Umbilical cord (tissue), 1 donor: ENCODE measurements at regions not wholly inside any gene's neighbourhood (a gene's known extent, or its start where the extent isn't known, plus 50 kb on each side); places are given as distances from the start of the nearest gene placed in this dataset.

Experiments
- DNase-seq: peaks from one replicate; pipeline ENCODE4 v3.0.0-alpha.2; 2015; ENCODE audit warnings: low spot score

DNA sequence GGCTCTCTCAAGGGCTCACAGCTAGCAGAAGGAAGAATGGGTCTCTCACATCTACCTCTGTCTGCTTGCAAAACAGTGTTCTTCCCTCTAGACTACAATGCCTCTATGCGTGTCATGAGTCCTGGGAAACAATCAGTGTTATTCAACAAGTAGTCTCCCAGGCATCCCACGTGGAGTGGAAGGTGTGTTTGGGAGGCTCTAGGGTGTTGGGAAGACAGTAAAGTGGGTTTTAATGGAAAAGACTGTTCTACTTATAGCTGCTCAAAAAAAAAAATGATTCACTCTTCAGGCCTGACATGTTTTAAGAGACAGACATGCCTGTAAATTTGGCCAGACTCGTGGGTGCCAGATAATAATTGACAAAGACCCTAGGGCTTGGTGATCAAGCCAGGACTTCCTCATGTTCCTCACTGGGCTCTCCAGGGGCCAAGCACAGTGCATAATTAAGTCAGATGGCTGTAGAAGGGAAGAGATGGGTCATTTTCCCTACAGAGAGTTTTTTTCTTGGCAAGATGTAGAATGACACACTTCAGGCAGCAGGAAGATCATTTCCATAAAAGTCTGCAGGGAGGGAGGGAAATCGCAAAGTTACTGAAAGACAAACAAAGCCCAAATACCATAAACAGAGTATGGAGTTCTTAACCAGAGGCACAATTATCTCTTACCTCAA, 246.4 kb downstream of the ACTL7B start:
- DNase-seq = no peak

DNA sequence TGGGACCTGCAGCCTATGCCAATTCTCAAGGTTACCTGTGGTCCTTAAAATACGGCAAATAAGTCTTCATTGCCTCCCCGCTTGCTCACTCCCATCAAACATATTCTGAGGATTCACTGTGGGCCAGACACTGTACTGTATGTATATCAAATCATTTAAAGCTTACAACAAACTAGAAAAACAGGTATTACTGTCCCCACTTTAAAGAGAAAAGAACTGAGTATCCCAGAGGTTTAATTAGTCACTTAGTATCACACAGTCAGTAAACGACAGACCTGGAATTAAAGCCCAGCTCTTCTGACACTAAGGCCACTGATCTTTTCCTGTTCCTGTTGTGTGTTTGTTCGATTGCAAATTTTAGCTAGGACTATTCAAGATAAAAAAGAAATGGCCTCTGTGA, 248.2 kb downstream of the ACTL7B start:
- no peak for DNase-seq

GRCh38 chr9:108606401-108606800, 249.4 kb downstream of the ACTL7B start:
- peak; percentile 71 for DNase-seq

- peak; percentile 88 for DNase-seq
These were observed 252.6 kb downstream of the ACTL7B start for GRCh38 chr9:108603141-108603540.

DNA sequence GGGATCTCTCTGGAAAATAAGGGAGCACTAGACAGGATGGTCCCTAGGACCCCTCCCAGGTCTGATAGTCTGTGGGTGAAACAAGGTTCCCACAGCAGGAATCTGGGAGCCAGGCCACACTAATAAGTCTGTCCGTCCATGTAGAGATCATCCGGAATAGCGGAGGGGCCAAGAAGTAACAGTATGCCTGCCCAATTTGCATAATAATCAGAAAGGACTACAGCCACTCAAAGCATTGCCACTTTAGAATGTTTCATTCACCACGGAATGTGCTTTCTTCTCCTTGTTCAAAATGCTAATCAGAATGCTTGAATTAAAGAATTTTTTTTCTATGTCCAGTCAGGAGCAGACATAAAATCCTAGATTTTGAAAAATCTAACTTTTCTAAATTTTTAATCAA, 254.9 kb downstream of the ACTL7B start:
- no peak for DNase-seq

DNA sequence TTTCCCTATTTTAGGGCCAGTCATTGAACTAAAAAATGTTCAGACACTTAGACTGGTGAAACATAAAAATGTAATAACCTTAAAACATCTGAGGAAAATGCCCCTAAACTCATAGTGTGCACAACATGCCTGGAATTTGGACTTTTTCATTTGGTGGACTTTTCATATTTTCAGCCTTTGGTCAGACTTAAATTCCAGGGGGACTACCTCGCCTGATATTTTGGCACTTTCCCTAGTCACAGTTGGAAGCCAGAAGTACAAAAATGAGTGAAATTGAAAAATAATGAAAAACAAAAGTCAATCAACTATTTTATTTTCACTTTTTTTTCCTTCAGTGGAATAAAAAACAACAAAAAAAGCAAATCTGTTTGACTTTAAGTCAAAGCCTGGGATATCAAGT, 256.2 kb downstream of the ACTL7B start:
- no peak for DNase-seq

DNA sequence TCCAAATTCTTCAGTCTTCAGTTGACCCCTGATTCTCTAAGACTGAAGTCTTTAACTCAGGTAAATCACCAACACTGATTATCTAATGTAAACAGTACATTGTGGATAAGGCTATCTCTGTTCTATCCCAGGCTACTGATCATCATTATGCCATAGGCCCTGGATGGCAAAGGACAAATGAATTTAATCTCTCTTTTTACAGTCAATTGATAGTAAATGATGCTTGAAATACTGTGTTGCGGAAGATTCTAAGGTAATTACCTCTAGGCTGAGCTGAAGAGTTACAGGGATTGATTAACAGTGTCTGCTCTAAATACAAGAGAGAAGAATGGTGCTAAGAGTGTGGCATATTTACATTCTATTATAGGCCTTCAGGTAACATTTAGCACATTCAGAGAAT, 264.7 kb downstream of the ACTL7B start:
- no peak for DNase-seq

GRCh38 chr9:108588246-108588645, 267.5 kb downstream of the ACTL7B start:
- no peak for DNase-seq

- no peak for DNase-seq
These were observed 269.2 kb downstream of the ACTL7B start for GRCh38 chr9:108586471-108587139.

GRCh38 chr9:108584860-108585259, 270.9 kb downstream of the ACTL7B start:
- DNase-seq = no peak

GRCh38 chr9:108582726-108583125, 273.1 kb downstream of the ACTL7B start:
- DNase-seq = no peak

GRCh38 chr9:108579757-108580439, 275.9 kb downstream of the ACTL7B start:
- DNase-seq = no peak

DNA sequence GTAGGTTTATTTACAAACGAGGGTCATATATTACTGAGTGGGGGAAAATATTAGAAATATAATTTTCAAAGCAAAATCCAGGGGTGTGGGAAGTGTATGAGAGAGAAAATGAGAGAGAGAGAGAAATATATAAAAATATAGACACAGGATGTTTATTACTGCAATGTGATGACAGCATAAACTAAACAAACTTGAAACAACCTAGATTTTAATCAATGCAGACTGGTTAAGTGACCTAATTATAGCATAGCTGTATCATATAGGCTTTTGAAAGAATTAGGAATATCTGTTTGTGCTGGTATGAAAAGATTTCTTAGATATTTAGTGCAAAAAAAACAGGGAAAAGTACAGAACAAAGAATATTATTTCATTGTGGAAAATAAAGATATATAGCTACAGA, 280.5 kb downstream of the ACTL7B start:
- no peak for DNase-seq

DNA sequence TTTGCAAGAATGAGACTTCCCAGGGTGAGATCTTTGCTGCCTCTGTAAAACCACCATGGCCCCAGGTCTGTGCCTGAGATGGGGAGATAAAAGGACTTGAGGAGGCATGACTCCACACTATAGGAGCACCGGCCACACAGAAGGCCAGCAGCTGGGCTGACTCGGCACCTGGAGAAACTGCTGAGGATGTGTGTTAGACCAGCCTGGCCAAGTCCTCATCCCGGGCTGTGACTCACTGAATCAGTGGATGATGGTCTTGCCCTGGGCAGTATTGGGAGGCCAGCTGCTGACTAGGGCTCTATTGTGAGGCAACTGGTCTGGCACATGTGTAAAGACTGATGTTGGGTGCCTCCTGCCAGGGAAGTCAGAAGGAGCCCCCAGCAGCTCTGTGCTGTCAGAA, 286.2 kb downstream of the ACTL7B start:
- no peak for DNase-seq

GRCh38 chr9:108568093-108568492, 287.7 kb downstream of the ACTL7B start:
- DNase-seq = peak; percentile 42

DNA sequence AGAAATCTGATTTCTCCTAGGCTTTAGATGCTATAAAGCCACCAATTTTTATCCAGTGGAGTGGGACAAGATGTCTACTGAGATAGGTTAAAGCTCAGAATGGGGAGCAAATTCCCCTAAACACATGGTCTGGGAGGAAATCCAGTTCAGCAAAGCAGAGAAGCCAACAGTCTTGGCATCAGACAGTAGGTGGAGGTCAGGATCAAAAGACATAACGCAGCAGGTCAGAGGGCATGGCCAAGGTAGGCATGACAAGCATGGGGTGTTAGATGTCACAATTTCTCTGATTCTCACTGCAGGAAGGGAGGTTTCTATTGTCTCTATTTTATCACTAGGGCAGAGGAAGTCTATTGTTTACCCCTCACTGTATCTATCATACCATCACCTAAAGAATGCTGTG, 288.2 kb downstream of the ACTL7B start:
- no peak for DNase-seq

- peak; percentile 94 for DNase-seq
These were observed 290.0 kb downstream of the ACTL7B start for GRCh38 chr9:108565651-108566378.

DNA sequence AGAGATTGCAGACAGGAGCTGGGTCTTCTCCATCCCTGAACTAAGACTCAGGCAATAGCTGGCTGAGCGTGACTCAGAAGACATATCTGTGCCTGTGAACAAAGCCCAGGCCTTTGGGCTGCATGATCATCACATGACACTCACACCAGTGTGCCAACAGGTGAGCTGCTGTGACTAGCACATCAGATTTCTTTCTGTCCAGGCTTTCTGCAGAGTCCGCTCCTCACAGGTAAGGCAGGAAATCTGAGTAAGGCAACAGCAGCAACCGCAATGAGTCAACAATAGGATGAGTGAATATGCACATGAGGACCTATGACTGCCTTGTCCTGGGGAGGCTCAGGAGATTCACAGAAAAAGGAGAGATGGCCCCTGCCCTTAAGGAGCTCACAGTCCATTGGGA, 293.6 kb downstream of the ACTL7B start:
- no peak for DNase-seq

GRCh38 chr9:108559432-108559831, 296.4 kb downstream of the ACTL7B start:
- DNase-seq = no peak

- DNase-seq = peak; percentile 96
These were observed 301.0 kb downstream of the ACTL7B start for GRCh38 chr9:108554831-108555230.

GRCh38 chr9:108553111-108553635, 302.6 kb downstream of the ACTL7B start:
- no peak for DNase-seq

GRCh38 chr9:108552459-108553040, 303.2 kb downstream of the ACTL7B start:
- peak; percentile 61 for DNase-seq
